HEK293 (cell line): ENCODE measurements at regions not wholly inside any gene's neighbourhood (a gene's known extent, or its start where the extent isn't known, plus 50 kb on each side); places are given as distances from the start of the nearest gene placed in this dataset.

Experiments used
- CTCF ChIA-PET: fragments of 350-600 bp; formaldehyde crosslinking; extraction: SDS; loops from one replicate; lab custom pipeline; 2021; ENCODE audit warnings: antibody characterized with exemption; lab: Yijun Ruan, JAX
- POLR2A ChIA-PET: fragments of 300-600 bp; formaldehyde crosslinking; extraction: SDS; loops from one replicate; lab custom pipeline; 2020; ENCODE audit warnings: antibody characterized with exemption, inconsistent platforms; lab: Yijun Ruan, JAX
- H3K27ac ChIP-seq: fragments of 200-500 bp; sonication (Bioruptor generic); 2 replicates; pipeline ENCODE4 v1.5.1; 2014; ENCODE audit warnings: low read depth, low read length, control low read depth, inconsistent platforms; ENCODE audit errors: extremely low read depth
- H3K36me3 ChIP-seq, 2 experiments: fragments of 200-500 bp in 1 of 2; sonication (Bioruptor generic) in 1 of 2; 1 replicate in 1 of 2; 2 replicates in 1 of 2; pipeline ENCODE4 v1.5.1; 2014 to 2017; ENCODE audit warnings: inconsistent platforms in 2 of 2, low read length in 2 of 2; ENCODE audit not compliant: control insufficient read depth in 2 of 2, insufficient read depth in 1 of 2
- H3K4me1 ChIP-seq: fragments of 200-500 bp; sonication (Bioruptor generic); 2 replicates; pipeline ENCODE4 v1.5.1; 2014; ENCODE audit warnings: mild to moderate bottlenecking, low read length, inconsistent platforms; ENCODE audit not compliant: control insufficient read depth, insufficient read depth
- H3K4me3 ChIP-seq: 2 replicates; pipeline ENCODE4 v1.5.1; 2011; ENCODE audit warnings: low read depth, mild to moderate bottlenecking, control low read depth, low read length, moderate library complexity
- H3K9me3 ChIP-seq: fragments of 200-500 bp; sonication (Bioruptor generic); 2 replicates; pipeline ENCODE4 v1.5.1; 2014; ENCODE audit warnings: low read depth, low read length, inconsistent platforms; ENCODE audit not compliant: control insufficient read depth, insufficient read depth
- SP7 ChIP-seq: fragments of 450-650 bp; formaldehyde crosslinking; IDR thresholded peaks from 2 replicates; pipeline ENCODE4 v1.5.1; 2016; ENCODE audit warnings: missing biosample characterization, missing genetic modification characterization
- ZBTB20 ChIP-seq: fragments of 450-650 bp; formaldehyde crosslinking; IDR thresholded peaks from 2 replicates; pipeline ENCODE4 v1.5.1; 2016; ENCODE audit warnings: missing biosample characterization, missing genetic modification characterization
- ZEB2 ChIP-seq: fragments of 450-650 bp; formaldehyde crosslinking; IDR thresholded peaks from 2 replicates; pipeline ENCODE4 v1.5.1; 2016; ENCODE audit warnings: missing biosample characterization, missing genetic modification characterization
- ZFP3 ChIP-seq: fragments of 450-650 bp; formaldehyde crosslinking; IDR thresholded peaks from 2 replicates; pipeline ENCODE4 v1.5.1; 2016; ENCODE audit warnings: low read depth, missing biosample characterization, missing genetic modification characterization
- ZFP41 ChIP-seq: fragments of 450-650 bp; formaldehyde crosslinking; IDR thresholded peaks from 2 replicates; pipeline ENCODE4 v1.5.1; 2016; ENCODE audit warnings: missing biosample characterization, missing genetic modification characterization, borderline replicate concordance
- ZNF121 ChIP-seq: fragments of 450-650 bp; formaldehyde crosslinking; IDR thresholded peaks from 2 replicates; pipeline ENCODE4 v1.5.1; 2016; ENCODE audit warnings: missing biosample characterization, missing genetic modification characterization
- ZNF19 ChIP-seq: fragments of 450-650 bp; formaldehyde crosslinking; IDR thresholded peaks from 2 replicates; pipeline ENCODE4; 2016; ENCODE audit warnings: missing biosample characterization, missing genetic modification characterization, low read depth
- ZNF202 ChIP-seq: fragments of 450-650 bp; formaldehyde crosslinking; IDR thresholded peaks from 2 replicates; pipeline ENCODE4 v1.5.1; 2016; ENCODE audit warnings: missing biosample characterization, missing genetic modification characterization, borderline replicate concordance
- ZNF211 ChIP-seq: fragments of 450-650 bp; formaldehyde crosslinking; IDR thresholded peaks from 2 replicates; pipeline ENCODE4 v1.5.1; 2016; ENCODE audit warnings: low read depth, missing biosample characterization, missing genetic modification characterization
- ZNF274 ChIP-seq, 2 experiments: fragments of 200-500 bp in 1 of 2; fragments of 450-650 bp in 1 of 2; sonication (Bioruptor generic) in 1 of 2; formaldehyde crosslinking in 1 of 2; IDR thresholded peaks; 2 replicates each; pipeline versions ENCODE4 v1.5.1 to v1.6.1; 2014 to 2016; ENCODE audit warnings: borderline replicate concordance in 1 of 2, inconsistent platforms in 1 of 2, low read length in 1 of 2, missing biosample characterization in 1 of 2, missing genetic modification characterization in 1 of 2
- ZNF341 ChIP-seq: fragments of 450-650 bp; formaldehyde crosslinking; IDR thresholded peaks from 2 replicates; pipeline ENCODE4; 2016; ENCODE audit warnings: low read depth, missing biosample characterization, missing genetic modification characterization
- ZNF514 ChIP-seq: fragments of 450-650 bp; formaldehyde crosslinking; IDR thresholded peaks from 2 replicates; pipeline ENCODE4 v1.5.1; 2016; ENCODE audit warnings: missing biosample characterization, missing genetic modification characterization
- ZNF548 ChIP-seq: fragments of 450-650 bp; formaldehyde crosslinking; IDR thresholded peaks from 2 replicates; pipeline ENCODE4 v1.5.1; 2016; ENCODE audit warnings: missing biosample characterization, missing genetic modification characterization
- ZNF558 ChIP-seq: fragments of 450-650 bp; formaldehyde crosslinking; IDR thresholded peaks from 2 replicates; pipeline ENCODE4 v1.5.1; 2016; ENCODE audit warnings: missing biosample characterization, missing genetic modification characterization
- ZNF610 ChIP-seq: fragments of 450-650 bp; formaldehyde crosslinking; IDR thresholded peaks from 2 replicates; pipeline ENCODE4 v1.5.1; 2016; ENCODE audit warnings: missing biosample characterization, missing genetic modification characterization, borderline replicate concordance
- ZNF629 ChIP-seq: fragments of 450-650 bp; formaldehyde crosslinking; IDR thresholded peaks from 2 replicates; pipeline ENCODE4 v1.5.1; 2017; ENCODE audit warnings: missing biosample characterization, missing genetic modification characterization
- ZNF660 ChIP-seq: fragments of 450-650 bp; IDR thresholded peaks from 2 replicates; pipeline ENCODE4 v1.5.1; 2018; ENCODE audit warnings: missing biosample characterization, mild to moderate bottlenecking, missing genetic modification characterization
- ZSCAN23 ChIP-seq: fragments of 450-650 bp; formaldehyde crosslinking; IDR thresholded peaks from 2 replicates; pipeline ENCODE4 v1.5.1; 2016; ENCODE audit warnings: missing biosample characterization, missing genetic modification characterization
- ZSCAN30 ChIP-seq: fragments of 450-650 bp; IDR thresholded peaks from 2 replicates; pipeline ENCODE4 v1.5.1; 2018; ENCODE audit warnings: missing biosample characterization, mild to moderate bottlenecking, missing genetic modification characterization, moderate library complexity
- TF ChIP-seq, protein P1 (sequence below): fragments of 450-650 bp; formaldehyde crosslinking; IDR thresholded peaks from 2 replicates; pipeline ENCODE4 v1.5.1; 2016; ENCODE audit warnings: missing biosample characterization, missing genetic modification characterization
- TF ChIP-seq, protein P2 (sequence below): fragments of 450-650 bp; formaldehyde crosslinking; IDR thresholded peaks from 2 replicates; pipeline ENCODE4 v1.5.1; 2016; ENCODE audit warnings: missing biosample characterization, missing genetic modification characterization
- TF ChIP-seq, protein P3 (sequence below): fragments of 450-650 bp; formaldehyde crosslinking; IDR thresholded peaks from 2 replicates; pipeline ENCODE4 v1.5.1; 2017; ENCODE audit warnings: missing biosample characterization, mild to moderate bottlenecking, missing genetic modification characterization, moderate library complexity
- TF ChIP-seq, protein P4 (sequence below): fragments of 450-650 bp; formaldehyde crosslinking; IDR thresholded peaks from 2 replicates; pipeline ENCODE4 v1.5.1; 2017; ENCODE audit warnings: missing biosample characterization, missing genetic modification characterization
- TF ChIP-seq, protein P5 (sequence below): fragments of 450-650 bp; formaldehyde crosslinking; IDR thresholded peaks from 2 replicates; pipeline ENCODE4; 2016; ENCODE audit warnings: missing biosample characterization, missing genetic modification characterization

DNA sequence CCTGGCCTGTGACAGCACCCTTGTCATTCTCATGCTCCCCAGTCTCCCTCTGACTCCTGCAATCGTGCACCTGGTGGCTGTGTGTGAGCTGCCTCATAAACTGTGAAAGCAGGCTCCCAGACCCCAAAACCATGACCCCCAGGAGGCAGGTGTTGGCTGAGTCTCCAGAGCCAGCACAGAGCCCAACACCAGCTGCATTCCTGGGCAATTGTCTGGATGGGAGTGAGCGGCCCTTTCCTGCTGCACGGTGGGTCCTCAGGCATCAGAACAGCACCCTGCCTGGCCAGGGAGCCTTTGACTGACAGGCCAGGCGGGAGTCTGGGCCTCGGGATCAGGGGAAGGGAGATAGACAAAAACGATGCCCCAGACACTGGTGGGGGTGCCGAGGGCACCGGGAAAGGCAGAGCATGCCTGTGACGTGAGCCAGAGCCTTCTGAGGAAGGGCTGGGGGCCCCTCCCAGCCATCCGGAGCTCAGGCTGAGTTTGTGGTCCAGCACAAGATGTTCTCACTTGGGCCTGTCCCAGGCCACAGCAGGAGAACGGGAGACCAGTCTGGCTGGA lies 135.1 kb upstream of the GPC1 start (continued):
- TF ChIP-seq ZNF610 (no peak), ZNF211 (no peak)

DNA sequence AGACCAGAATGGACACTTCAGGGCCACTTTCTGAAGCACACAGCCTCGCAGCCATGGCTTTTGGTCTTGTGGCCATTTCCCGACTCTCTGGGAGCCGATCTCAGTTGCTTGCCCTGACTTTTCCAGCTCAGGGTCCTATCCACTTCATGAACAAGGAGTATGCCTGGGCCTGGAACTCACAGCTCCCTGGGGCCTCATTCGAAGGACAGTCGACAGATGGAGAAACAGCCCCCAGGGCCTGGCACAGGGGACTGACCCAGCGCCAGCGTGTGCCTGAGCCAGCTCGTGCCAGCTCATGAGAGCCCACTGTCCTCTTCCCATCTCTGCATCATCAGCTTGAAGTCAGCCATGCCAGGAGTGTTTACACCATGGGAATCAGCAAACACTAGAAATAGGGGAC lies 134.6 kb upstream of the GPC1 start:
- Histone ChIP-seq H3K9me3 (no peaks in the 10 kb centered on the region), H3K4me3 (no peak overlapping the region), H3K4me1 (no peaks in the 10 kb centered on the region), H3K36me3 (no peaks in the 10 kb centered on the region), H3K27ac (no peak overlapping the region)
- ChIA-PET POLR2A (no interaction called here), CTCF (no interaction called here)
- TF ChIP-seq ZNF558, result no peak
- TF ChIP-seq, protein P1, sequence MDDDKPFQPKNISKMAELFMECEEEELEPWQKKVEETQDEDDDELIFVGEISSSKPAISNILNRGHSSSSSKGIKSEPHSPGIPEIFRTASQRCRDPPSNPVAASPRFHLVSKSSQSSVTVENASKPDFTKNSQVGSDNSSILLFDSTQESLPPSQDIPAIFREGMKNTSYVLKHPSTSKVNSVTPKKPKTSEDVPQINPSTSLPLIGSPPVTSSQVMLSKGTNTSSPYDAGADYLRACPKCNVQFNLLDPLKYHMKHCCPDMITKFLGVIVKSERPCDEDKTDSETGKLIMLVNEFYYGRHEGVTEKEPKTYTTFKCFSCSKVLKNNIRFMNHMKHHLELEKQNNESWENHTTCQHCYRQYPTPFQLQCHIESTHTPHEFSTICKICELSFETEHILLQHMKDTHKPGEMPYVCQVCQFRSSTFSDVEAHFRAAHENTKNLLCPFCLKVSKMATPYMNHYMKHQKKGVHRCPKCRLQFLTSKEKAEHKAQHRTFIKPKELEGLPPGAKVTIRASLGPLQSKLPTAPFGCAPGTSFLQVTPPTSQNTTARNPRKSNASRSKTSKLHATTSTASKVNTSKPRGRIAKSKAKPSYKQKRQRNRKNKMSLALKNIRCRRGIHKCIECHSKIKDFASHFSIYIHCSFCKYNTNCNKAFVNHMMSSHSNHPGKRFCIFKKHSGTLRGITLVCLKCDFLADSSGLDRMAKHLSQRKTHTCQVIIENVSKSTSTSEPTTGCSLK (tag by site-specific recombination), result no peak
- no peak for TF ChIP-seq SP7

DNA sequence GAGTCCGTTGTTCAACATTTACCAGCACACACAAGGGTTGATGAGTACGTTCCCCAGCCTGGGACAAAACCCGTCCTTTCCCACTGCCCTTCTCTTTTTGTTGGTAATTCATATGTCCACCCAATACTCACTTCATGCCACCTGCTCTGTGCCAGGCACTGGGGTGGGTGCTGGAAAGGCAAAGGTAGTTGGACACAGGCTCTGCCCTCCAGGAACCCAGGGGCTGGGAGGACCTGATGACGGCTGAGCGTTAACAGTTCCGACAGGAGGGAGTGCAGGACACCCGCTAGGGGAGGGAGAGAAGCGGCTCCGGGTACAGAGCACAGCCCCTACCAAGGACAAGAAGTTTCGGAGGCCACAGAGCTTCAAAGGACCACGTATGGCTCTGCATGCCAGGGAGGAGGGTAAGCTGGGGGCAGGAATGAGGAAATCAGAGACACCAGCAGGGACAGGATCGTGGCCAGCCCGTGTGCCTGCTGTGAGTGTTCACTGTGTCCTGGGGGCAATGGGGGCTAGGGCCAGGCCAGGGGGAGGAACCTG lies 134.1 kb upstream of the GPC1 start:
- Histone ChIP-seq H3K4me3 (no peak overlapping the region), H3K4me1 (no peaks in the 10 kb centered on the region), H3K27ac (no peak overlapping the region), H3K36me3 (no peaks in the 10 kb centered on the region), H3K9me3 (no peaks in the 10 kb centered on the region)
- CTCF ChIA-PET, result no interaction called here
- TF ChIP-seq ZNF629 (tag by site-specific recombination) (no peak), ZNF19 (tag by site-specific recombination) (no peak), ZNF274 (IDR thresholded peaks at IDR 0.05; ENCODE audit: low read length) (no peak), ZNF274 (tag by site-specific recombination; IDR thresholded peaks at IDR 0.05; ENCODE audit: borderline replicate concordance) (no peak), ZFP3 (no peak), ZNF548 (tag by site-specific recombination) (no peak)
- TF ChIP-seq, protein P2, sequence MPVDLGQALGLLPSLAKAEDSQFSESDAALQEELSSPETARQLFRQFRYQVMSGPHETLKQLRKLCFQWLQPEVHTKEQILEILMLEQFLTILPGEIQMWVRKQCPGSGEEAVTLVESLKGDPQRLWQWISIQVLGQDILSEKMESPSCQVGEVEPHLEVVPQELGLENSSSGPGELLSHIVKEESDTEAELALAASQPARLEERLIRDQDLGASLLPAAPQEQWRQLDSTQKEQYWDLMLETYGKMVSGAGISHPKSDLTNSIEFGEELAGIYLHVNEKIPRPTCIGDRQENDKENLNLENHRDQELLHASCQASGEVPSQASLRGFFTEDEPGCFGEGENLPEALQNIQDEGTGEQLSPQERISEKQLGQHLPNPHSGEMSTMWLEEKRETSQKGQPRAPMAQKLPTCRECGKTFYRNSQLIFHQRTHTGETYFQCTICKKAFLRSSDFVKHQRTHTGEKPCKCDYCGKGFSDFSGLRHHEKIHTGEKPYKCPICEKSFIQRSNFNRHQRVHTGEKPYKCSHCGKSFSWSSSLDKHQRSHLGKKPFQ (tag by site-specific recombination), result no peak
- TF ChIP-seq, protein P3, sequence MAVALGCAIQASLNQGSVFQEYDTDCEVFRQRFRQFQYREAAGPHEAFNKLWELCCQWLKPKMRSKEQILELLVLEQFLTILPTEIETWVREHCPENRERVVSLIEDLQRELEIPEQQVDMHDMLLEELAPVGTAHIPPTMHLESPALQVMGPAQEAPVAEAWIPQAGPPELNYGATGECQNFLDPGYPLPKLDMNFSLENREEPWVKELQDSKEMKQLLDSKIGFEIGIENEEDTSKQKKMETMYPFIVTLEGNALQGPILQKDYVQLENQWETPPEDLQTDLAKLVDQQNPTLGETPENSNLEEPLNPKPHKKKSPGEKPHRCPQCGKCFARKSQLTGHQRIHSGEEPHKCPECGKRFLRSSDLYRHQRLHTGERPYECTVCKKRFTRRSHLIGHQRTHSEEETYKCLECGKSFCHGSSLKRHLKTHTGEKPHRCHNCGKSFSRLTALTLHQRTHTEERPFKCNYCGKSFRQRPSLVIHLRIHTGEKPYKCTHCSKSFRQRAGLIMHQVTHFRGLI (tag by site-specific recombination), result no peak
- POLR2A ChIA-PET, result no interaction called here

DNA sequence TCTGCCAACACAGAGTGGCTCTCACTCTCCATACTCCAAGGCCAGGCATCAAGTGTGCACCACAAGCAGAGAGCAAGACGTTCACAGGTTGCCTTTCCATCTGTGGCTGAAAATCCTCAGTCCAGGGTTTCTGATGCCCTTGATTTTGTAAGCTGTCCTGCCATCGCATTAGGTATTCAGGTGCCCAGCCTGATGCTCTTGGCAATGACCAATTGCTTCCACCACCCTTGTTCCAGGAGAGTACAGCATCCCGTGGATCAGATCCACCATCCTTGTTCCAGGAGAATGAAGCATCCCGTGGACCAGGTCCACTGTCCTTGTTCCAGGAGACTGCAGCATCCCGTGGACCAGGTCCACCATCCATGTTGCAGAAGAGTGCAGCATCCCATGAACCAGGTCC lies 133.4 kb upstream of the GPC1 start:
- ChIA-PET CTCF (no interaction called here), POLR2A (no interaction called here)
- TF ChIP-seq ZNF341 (tag by site-specific recombination) (no peak), ZNF202 (tag by site-specific recombination) (no peak), ZBTB20 (tag by site-specific recombination) (no peak), ZEB2 (tag by site-specific recombination) (no peak), ZNF514 (tag by site-specific recombination) (no peak), ZFP41 (tag by site-specific recombination) (no peak), ZNF121 (tag by site-specific recombination) (no peak), ZSCAN30 (tag by site-specific recombination) (no peak), ZNF660 (tag by site-specific recombination) (no peak), ZSCAN23 (no peak)
- TF ChIP-seq, protein P4, sequence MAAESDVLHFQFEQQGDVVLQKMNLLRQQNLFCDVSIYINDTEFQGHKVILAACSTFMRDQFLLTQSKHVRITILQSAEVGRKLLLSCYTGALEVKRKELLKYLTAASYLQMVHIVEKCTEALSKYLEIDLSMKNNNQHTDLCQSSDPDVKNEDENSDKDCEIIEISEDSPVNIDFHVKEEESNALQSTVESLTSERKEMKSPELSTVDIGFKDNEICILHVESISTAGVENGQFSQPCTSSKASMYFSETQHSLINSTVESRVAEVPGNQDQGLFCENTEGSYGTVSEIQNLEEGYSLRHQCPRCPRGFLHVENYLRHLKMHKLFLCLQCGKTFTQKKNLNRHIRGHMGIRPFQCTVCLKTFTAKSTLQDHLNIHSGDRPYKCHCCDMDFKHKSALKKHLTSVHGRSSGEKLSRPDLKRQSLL (tag by site-specific recombination), result no peak
- TF ChIP-seq, protein P5, sequence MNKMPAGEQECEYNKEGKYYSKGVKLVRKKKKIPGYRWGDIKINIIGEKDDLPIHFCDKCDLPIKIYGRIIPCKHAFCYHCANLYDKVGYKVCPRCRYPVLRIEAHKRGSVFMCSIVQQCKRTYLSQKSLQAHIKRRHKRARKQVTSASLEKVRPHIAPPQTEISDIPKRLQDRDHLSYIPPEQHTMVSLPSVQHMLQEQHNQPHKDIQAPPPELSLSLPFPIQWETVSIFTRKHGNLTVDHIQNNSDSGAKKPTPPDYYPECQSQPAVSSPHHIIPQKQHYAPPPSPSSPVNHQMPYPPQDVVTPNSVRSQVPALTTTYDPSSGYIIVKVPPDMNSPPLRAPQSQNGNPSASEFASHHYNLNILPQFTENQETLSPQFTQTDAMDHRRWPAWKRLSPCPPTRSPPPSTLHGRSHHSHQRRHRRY (tag by site-specific recombination), result no peak

More for the DNA sequence above, 133.4 kb upstream of the GPC1 start:
- no peaks in the 10 kb centered on the region for H3K4me1 ChIP-seq
- H3K4me3 ChIP-seq, result no peak overlapping the region
- H3K36me3 ChIP-seq, result no peaks in the 10 kb centered on the region
- H3K27ac ChIP-seq, result no peak overlapping the region
- H3K9me3 ChIP-seq, result no peaks in the 10 kb centered on the region
